ENCODE measurements at regions not wholly inside any gene's neighbourhood (a gene's known extent, or its start where the extent isn't known, plus 50 kb on each side); places are given as distances from the start of the nearest gene placed in this dataset.
"Not testable (repeated sequence)": the region's sequence is repeated elsewhere in the genome, so short reads cannot be mapped to it uniquely, and the experiment has no call there.

DNA sequence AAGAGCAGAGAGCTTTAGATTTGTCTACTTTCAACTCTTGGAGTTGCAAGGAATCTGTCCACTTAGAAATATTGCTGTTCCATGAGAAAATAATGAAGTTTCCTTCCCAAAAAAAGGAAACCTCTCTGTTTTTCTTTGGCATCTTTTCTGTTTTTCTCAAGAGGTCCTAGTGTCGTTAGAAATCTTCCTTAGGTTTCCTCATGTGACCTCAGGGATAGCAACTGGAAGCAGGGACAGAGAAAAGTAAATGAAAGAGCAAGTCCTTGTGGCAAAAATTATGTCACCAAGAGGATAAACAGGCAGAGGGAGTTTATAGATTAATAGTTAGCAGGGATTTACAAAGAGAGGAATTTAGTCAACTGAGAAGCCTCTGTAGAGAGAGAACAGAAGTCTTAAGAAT, 478.4 kb upstream of the ADGRL3 start:
- DNase-seq: no peak

DNA sequence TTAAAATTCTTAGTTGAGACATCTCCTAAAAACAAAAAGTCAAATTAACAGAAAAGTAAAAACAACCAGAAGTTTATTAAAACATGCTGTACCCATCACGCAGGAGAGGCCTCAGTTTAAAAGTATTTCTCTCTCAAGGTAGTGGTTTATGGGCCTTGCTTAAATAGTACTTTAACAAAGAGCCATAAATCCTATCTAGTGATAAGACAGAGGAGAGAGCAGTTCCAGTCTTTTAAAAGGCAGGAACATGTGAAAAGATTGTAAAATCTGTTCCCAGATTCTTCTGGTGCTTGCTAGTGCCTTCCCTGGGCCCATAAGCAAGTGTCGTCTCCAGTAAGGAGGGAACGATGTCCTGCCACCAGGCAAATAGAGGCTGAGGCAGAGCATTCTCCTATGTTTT, 476.3 kb upstream of the ADGRL3 start:
- DNase-seq: no peak

DNA sequence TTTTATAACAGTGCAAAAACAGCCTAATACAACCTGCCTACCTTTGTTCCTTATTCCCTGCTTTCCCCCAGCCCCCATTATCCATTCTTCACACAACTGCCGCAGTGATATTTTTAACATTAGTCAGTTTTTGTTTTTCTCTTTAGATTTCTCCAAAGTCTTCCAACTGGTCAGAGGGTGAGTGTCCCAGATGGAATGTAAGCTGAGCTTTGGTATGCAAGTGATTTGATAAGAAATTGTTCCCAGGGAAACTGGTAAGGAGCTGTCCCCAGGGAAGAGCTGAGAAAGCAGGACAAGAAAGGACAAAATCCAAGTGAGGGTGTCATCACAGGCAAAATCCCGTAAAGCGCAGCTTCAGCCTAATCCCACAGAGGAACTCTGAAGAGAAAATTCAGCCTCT, 475.5 kb upstream of the ADGRL3 start:
- no peak for DNase-seq

DNA sequence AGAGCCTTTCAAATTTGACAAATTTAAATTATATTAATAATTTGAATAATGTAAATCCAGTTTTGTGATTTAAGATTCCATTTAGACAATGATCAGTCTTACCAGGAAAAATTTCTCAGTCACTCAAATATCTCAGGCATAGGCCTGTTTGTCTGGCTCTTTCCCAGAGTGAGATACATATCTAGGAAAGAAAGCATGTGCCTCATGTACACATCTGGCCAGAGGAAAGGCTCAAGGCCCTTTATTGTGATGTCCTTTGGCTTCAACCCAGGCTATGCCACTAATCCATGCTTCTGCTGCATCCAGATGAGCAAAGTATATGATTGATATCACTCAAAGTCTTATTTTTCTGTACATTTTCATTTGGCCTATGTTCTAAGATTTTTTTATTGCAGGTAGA, 473.3 kb upstream of the ADGRL3 start:
- no peak for DNase-seq

DNA sequence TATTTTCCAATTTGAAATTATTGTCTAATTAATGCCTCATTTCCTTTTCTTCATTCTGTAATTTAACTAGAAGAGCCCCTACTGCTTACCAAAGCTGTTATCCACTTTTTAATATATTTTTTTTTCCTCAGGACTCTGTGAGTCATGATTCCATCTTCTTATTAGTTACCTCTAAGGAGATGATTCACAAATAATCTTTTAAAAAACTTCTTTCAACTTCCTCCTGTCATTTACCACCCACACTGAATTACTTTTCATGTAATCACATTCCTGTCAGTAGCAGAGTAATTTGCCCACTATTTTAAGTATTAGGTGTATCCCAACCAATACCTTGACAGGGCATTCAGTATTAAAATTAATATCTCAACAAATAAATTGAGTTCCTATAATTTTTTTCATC, 470.9 kb upstream of the ADGRL3 start:
- no peak for DNase-seq

DNA sequence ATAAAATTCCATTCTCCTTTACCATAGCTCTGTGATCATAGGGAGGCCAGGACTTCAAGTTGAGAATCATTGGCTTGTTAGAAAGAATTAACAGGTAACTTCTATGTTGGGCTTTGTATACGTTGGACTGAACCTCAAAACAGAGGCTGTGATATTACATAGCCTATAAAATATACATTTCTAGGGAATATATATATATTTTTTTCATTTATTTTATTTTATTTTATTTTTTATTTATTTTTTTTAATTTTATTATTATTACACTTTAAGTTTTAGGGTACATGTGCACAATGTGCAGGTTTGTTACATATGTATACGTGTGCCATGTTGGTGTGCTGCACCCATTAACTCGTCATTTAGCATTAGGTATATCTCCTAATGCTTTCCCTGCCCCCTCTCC, 470.4 kb upstream of the ADGRL3 start:
- DNase-seq: not testable (repeated sequence)

DNA sequence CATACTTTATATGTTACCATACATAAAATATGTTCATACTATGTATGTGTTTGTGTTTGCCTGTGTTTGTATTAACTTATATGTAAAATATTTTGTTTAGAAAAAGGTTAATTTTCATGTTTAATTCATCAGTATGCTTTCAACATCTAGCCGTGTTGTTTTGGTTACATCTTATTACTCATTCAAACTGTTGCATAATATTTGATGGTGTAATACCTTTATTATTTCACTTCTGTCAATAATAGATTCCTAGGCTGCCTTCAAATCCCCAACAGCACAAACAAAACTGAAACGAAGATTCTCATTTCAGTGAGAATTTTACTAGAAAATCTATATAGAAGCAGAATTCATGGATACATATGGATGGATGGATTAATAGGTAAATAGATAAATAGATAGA, 462.3 kb upstream of the ADGRL3 start:
- no peak for DNase-seq

DNA sequence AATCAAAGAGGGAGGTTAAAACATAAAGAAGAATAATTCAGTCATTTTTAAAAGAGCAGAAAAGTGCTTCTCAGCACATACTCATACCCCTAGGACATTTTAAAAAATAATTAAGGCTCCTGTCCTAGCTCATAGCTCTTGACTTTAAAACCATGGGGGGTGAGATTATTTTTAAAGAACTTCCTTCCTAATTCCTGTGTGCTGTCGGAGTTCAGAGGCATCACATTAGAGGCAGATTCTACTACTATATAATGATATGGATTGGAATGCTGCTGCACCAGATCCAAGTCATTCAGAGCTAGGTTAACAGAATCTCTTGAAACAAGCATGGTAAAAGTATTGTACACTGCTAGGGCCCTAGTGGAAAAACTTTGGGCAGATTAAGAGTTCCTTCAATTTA, 456.5 kb upstream of the ADGRL3 start:
- DNase-seq: no peak

DNA sequence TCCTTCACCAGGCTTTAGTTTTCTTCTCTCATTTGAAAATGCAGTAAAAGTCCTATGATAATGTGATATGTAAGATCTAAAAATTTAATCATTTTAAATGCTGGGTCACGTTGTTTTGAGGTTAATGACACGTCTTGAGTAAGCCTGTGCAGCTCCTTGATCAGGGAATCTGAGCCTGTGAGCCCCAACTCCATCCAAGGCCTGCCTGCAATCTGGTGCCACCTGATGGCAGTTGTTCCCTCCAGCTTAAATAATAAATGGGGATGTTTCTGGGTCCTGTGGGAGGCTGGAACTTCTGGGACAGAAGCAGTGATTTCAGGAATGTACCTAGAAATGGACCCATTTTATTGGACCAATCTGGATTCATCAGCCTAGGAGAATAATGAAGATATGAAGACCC, 455.4 kb upstream of the ADGRL3 start:
- DNase-seq: no peak

DNA sequence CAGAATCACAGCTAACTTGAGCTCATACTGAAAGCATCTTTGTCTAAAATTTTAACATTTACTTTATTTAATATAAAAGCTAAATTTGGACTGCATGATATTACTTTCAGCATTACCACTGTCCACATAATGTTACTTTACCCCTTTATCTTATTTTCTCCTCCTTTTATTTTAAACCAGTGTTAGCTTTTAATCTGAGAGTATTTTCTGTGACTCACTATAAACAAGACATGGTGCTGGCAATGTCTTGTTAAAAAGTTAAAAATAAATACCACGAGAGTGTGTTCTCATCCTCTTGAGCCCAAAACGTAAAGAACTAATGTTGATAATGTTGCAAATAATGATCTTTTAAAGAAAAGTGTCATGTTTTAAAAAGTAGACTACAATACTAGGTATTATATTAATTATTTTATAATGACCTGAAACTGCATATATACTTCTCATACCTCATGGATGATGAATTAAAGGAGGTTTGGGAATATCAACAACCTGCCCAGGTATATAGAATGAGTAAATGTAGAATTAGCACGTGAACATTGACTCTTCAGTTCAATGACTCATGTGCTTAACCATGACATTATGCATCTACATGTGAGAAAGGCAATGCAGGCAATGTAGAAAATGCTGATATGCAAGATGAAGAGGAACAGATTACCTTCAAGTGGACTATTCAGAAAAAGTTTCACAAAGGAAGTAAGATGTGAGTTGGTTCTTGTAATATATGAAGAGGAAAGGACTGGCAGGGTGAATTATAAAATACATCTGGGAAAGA, 454.1 kb upstream of the ADGRL3 start:
- DNase-seq: no peak

DNA sequence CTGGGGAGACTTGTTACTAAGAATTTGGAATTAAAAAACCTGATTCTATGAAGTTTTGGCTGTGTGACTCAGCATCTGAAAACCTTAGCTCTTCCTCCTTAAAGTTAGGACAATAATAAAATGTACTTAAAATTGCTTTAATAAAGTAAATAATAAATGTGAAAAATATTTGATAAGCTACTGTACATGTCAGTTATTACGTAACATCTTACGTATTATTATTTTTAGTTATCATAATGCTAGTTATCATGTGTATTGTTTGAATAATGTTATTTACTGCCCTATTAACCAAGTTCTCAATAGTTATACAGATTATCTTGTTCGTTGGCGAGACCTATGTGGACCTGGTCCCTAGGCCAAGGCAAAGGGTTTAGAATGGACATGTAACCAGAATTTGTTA, 449.2 kb upstream of the ADGRL3 start:
- no peak for DNase-seq

DNA sequence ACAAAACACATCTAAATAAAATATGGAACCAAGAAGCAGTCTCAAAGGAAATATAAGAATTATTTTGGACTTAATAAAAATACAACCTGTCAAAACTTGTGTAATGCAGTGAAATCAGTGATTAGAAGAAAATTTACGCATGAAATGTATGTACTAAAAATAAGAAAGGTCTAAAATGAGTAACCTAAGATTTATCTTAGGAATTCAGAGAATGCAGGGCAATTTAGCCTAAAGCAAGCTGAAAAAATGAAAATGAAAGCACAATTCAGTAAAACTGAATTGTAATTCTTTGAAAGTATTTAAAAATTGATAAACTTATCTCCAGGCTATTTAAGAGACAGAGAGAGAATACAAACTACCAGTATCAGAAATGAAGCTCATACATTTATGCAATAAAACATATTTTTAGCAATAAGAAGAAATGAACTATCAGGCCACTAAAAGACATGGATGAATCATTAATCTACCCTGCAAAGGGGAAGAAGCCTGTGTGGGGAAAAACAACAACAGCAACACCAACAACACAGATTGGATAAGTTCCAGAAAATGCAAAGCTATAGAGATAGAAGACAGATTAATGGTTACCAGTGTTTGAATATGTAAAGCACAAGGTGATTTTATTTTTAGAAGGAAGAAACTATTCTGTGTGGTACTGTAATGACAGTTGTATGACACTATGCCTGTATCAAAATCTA, 442.0 kb upstream of the ADGRL3 start:
- no peak for DNase-seq

DNA sequence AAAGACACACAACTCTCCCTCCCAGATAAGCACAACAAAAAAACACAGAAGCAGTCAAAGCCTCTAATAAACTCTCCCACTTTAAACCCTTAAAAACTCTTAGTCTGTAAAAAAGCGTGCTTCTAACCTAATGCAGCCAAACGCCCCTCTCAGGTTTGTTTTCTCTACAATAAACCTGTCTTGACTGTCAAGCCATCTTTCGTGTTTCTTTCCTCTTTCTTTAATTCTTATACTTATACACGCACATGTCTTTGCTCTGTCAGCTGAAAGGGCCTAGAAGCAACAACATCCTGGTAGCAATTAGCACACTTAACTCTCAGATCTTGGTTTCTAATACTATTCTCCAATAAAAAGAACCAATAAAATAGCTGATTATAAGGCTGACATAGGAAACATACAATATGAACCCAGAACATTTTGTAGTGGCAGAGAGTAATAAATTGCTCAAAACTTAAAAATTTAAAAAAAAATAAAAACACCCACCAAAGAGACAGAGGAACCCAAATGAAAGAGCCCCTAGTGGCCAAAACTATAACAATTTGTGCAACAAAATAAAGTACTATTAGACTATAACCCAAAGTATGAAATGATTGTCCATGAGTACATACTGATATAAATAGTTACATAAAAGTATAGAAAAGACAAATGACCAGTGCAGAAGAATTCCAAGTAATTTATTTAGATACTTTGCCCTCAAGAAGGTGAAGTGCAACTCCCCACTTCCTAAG, 440.4 kb upstream of the ADGRL3 start:
- DNase-seq: no peak

DNA sequence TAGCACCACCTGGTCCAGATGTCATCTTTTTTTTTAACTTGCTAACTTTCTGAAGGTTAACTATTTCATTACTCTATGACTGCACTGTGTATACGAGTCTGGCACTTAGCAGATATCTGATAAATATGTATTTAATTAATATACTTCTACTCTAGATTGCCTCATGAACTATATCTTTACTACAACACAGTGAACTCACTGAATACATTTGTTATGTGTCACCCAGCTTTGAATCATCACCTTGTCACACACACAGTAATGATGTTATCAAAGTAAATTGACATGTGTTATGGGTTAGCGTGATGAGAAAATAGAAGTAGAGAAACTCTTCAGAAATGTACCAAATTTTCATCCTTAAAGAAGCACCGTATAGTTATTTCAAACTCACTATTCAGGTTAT, 419.3 kb upstream of the ADGRL3 start:
- DNase-seq: no peak

DNA sequence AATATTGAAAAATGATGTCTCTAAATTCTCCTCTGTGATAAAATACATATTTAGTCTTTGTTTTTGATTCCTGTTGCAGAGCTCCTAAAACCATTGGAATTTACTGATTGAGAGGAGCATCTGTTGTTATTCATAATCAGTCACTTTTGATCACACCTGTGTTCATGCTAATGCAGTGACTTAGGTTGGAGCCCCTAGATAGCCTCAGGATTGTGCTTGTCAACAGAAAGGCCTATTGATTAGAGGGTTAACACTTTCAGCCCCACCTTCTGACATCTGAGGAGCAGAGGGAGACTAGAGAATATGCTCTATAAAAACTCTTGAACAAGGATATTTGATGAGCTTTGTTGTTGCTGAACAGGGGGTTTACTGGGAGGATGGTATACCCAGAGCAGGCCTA, 409.5 kb upstream of the ADGRL3 start:
- DNase-seq: no peak

DNA sequence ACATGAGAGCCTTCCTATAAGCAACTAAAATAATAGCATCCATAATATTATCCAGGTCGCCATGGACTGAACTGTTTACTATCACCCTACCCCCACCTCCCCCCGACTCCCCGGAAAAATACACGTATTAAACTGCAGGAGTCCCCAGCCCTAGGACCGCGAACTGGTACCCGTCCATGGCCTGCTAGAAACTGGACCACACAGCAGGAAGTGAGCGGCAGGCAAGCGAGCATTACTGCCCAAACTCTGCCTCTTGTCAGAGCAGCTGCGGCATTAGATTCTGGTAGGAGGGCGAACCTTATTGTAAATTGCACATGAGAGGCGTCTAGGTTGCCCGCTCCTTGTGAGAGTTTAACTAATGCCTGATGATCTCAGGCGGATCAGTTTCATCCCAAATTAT, 405.8 kb upstream of the ADGRL3 start:
- DNase-seq: no peak

DNA sequence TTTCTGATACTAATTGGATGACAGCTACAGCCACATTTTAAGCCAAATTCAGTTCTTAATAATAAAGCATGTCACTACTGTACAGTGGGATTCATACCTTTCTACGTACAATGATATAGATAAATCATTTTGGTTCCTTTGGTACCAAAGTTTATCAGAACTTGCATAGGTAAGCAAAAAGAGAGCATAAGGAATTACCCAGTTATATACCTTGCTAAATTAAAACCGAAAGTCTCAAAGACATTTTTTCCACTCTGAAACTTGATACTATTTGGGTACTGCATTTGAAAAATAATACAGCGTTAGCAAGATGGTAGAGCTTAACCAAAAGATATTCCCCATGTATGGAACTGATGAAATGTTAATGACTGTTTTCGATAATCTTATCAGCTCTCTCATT, 400.9 kb upstream of the ADGRL3 start:
- no peak for DNase-seq

DNA sequence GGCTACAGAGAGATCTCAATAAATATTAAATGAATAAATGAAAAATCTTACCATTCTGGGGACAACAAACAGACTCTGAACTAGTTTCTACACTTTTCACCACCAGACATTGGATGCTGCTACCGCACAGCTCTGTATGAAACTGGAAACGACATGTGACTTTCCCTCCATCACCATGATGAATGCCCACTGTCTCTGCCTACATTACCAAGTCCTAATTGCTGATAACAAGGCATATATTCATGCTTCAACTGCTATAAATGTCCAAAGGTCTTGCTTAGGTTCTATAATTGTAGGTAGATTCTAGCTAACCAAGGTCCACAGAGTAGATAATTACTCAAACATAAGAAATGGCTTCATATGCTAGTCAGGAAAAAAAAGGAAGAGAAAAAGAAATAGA, 399.4 kb upstream of the ADGRL3 start:
- no peak for DNase-seq

DNA sequence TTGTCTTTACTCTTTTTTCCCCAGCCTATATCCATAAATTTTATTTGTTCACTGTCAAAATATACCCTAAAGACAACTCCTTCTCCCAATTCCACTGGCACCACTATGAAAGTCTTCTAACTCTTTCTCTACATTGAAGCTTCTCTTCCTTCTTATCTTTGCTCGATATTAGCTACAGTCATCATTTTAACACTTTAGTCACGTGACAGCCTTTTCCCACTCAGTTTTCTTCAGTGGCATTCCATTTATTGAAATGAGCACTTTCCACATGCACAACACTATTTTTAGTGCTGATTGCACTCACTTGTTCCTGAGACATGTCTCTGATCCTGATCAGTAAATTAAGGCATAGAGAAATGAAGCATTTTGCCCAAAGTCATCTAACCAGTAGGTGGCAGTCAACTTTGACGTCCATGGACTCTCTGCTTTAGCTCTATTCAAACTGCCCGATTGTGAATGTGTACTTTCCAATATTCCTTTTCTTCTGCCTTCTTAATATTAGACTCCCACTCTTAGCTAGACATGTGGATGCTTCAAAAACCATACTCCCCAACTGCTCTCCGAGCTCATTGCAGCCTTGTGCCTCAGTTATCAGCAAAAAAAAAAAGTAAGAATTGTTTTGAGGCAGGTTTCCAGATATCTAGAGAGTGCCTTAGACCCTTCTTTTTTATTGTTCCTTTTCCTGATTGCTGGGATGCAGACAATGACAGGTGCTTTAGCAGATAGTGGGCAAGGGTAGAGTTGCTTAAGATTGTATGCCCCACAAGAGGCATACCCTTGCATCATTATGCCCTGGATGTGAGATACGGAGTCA, 394.4 kb upstream of the ADGRL3 start:
- DNase-seq: no peak

DNA sequence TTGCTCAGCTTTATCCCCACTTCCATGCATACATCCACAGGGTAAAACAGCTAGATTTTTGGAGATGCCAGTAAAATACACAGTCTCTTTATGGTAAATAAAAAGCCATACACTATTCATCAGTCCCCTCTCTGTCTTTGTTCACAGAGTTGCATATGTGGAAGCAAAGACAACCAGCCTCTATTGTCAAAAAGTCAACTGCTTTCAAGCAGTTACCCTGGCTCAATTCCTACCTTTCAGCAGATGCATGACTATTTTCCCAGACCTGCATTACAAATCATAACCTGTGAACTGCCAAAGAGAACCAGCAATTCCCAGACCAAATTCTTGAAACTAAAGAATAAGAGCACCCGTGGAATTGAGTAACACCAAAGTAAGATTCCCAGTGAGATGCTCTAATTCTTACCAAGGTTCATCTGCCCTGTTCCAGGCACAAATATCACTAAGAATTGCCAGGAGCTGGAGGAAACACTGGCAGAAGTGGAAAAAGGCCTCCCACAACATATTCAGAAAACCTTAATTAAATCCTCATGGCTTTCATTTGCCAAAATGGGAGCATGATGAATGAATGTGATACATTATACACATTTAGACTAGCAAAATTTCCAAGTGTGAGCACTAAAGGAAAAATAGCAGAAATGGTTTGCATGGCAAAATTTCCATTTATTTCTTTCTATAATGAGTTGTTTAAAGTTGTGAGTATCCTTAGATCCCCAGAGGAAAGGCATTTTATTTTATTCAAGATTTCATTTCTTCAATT, 391.2 kb upstream of the ADGRL3 start:
- no peak for DNase-seq

DNA sequence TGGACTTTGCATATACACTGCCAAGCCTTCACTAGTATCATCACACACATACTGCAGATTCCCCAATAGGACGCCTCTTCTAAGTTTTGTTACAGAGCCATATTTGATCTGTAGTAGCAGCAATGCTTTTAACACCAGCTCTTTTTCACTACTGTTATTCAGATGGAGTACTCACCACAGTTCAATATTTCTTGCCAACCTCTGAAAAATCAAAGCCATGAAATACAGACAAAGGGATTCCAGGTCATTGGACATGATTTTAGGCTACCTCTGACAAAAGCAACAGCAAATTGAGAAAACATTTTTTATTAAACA, 390.7 kb upstream of the ADGRL3 start:
- DNase-seq: no peak

DNA sequence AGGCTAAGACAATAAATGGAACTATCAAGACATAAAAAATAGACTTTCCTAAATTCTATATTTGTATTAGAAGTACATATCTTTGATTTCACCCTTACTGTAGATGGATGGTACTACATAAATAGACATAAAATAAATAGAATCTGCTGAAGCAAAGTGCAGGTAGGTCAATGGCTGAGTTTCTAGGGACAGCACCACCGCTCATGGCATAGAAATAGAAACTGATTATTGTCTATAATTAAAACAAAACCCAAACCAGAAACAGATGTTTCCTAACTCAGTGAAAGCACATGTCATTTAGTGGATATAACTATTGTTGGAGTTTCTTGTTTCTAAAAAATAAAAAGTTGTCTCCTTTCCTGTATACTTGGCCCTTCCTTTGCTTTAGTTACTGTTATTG, 387.3 kb upstream of the ADGRL3 start:
- DNase-seq: no peak

DNA sequence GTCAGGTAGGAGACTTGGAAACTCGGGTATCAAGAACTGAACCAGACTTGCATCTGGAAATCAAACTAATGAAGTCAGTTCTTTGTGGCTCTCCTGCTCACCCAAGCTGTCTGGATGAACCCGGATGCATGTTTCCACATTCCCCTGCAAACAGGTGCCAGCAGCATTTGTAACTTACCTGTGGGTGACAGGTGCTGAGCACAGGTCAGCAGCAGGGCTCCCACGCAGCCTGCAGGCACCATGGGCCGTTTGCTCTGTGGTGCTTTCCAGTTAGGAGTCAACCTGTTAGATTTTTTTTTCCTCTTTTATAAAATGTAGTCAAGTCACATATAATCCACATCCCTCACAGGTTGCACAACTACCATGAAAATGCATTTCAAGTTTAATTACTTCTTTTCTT, 385.6 kb upstream of the ADGRL3 start:
- DNase-seq: no peak
